ENCODE measurements at regions not wholly inside any gene's neighbourhood (a gene's known extent, or its start where the extent isn't known, plus 50 kb on each side); places are given as distances from the start of the nearest gene placed in this dataset.

DNA sequence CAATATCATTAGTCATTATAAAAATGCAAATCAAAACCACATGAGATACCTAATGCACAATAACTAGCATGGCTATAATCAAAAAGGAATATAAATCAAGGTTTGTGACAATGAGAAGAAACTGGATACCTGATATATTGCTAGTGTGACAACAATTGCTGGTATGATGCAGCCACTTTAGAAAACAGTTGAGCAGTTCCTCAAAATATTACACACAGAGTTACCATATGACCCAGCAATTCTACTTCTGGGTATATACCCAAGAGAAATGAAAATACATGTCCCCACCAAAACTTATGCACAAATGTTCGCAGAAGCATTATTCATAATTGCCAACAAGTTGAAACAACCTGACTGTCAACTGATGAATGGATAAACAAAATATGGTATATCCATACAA lies 339.7 kb upstream of the POU5F2 start:
- TF ChIP-seq, protein P1, sequence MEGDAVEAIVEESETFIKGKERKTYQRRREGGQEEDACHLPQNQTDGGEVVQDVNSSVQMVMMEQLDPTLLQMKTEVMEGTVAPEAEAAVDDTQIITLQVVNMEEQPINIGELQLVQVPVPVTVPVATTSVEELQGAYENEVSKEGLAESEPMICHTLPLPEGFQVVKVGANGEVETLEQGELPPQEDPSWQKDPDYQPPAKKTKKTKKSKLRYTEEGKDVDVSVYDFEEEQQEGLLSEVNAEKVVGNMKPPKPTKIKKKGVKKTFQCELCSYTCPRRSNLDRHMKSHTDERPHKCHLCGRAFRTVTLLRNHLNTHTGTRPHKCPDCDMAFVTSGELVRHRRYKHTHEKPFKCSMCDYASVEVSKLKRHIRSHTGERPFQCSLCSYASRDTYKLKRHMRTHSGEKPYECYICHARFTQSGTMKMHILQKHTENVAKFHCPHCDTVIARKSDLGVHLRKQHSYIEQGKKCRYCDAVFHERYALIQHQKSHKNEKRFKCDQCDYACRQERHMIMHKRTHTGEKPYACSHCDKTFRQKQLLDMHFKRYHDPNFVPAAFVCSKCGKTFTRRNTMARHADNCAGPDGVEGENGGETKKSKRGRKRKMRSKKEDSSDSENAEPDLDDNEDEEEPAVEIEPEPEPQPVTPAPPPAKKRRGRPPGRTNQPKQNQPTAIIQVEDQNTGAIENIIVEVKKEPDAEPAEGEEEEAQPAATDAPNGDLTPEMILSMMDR (IDR thresholded peaks at IDR 0.05), result no peak
- TF ChIP-seq EZH2 (IDR thresholded peaks at IDR 0.05; ENCODE audit: borderline replicate concordance, insufficient read depth, low read depth, low read length, poor library complexity, severe bottlenecking), result no peak

Data from B cell (primary cell).